Osteocyte (in vitro differentiated cells): ENCODE measurements at regions not wholly inside any gene's neighbourhood (a gene's known extent, or its start where the extent isn't known, plus 50 kb on each side); places are given as distances from the start of the nearest gene placed in this dataset.
"Not testable (repeated sequence)": the region's sequence is repeated elsewhere in the genome, so short reads cannot be mapped to it uniquely, and the experiment has no call there.

ENCODE experiments used
- DNase-seq: peaks from one replicate; pipeline ENCODE4 v3.0.0; 2021; ENCODE audit warnings: mixed read lengths; ENCODE audit not compliant: unreplicated experiment; ENCODE audit errors: extremely low spot score
- H3K27ac Mint-ChIP-seq: one replicate; pipeline ENCODE4 v1.8.0; 2021; ENCODE audit warnings: mild to moderate bottlenecking, mixed read lengths; ENCODE audit not compliant: unreplicated experiment
- H3K27me3 Mint-ChIP-seq: one replicate; pipeline ENCODE4 v1.8.0; 2021; ENCODE audit warnings: mixed read lengths; ENCODE audit not compliant: unreplicated experiment
- H3K36me3 Mint-ChIP-seq: one replicate; pipeline ENCODE4 v1.8.0; 2021; ENCODE audit warnings: mixed read lengths; ENCODE audit not compliant: unreplicated experiment
- H3K4me1 Mint-ChIP-seq: one replicate; pipeline ENCODE4 v1.8.0; 2021; ENCODE audit warnings: mixed read lengths; ENCODE audit not compliant: unreplicated experiment
- H3K4me3 Mint-ChIP-seq: one replicate; pipeline ENCODE4 v1.8.0; 2021; ENCODE audit warnings: mild to moderate bottlenecking, moderate library complexity, mixed read lengths; ENCODE audit not compliant: unreplicated experiment
- H3K9me3 Mint-ChIP-seq: one replicate; pipeline ENCODE4 v1.8.0; 2021; ENCODE audit warnings: mixed read lengths; ENCODE audit not compliant: unreplicated experiment
- TF ChIP-seq, protein P1 (sequence below): fragments of 200-600 bp; sonication (generic); IDR thresholded peaks from 2 replicates; pipeline ENCODE4 v1.5.0; 2021; ENCODE audit warnings: antibody characterized with exemption, mild to moderate bottlenecking, moderate library complexity

- Mint-ChIP-seq H3K4me1 (no peaks in the 10 kb centered on the region), H3K36me3 (no peaks in the 10 kb centered on the region), H3K9me3 (no peaks in the 10 kb centered on the region), H3K27ac (no peak overlapping the region), H3K27me3 (no peaks in the 10 kb centered on the region), H3K4me3 (no peak overlapping the region)
- no peak for DNase-seq
- TF ChIP-seq, protein P1, sequence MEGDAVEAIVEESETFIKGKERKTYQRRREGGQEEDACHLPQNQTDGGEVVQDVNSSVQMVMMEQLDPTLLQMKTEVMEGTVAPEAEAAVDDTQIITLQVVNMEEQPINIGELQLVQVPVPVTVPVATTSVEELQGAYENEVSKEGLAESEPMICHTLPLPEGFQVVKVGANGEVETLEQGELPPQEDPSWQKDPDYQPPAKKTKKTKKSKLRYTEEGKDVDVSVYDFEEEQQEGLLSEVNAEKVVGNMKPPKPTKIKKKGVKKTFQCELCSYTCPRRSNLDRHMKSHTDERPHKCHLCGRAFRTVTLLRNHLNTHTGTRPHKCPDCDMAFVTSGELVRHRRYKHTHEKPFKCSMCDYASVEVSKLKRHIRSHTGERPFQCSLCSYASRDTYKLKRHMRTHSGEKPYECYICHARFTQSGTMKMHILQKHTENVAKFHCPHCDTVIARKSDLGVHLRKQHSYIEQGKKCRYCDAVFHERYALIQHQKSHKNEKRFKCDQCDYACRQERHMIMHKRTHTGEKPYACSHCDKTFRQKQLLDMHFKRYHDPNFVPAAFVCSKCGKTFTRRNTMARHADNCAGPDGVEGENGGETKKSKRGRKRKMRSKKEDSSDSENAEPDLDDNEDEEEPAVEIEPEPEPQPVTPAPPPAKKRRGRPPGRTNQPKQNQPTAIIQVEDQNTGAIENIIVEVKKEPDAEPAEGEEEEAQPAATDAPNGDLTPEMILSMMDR: no peak
Measured at GRCh38 chr7:156039971-156040677, 227.9 kb upstream of the SHH start.

GRCh38 chr7:156039194-156039593 lies 226.9 kb upstream of the SHH start:
- no peak for DNase-seq
- Mint-ChIP-seq H3K27me3 (no peaks in the 10 kb centered on the region), H3K27ac (no peak overlapping the region), H3K9me3 (no peaks in the 10 kb centered on the region), H3K4me1 (no peaks in the 10 kb centered on the region), H3K4me3 (no peak overlapping the region), H3K36me3 (no peaks in the 10 kb centered on the region)
- TF ChIP-seq, protein P1: no peak

- DNase-seq: no peak
- Mint-ChIP-seq H3K36me3 (no peaks in the 10 kb centered on the region), H3K27me3 (no peaks in the 10 kb centered on the region), H3K4me3 (no peak overlapping the region), H3K4me1 (no peaks in the 10 kb centered on the region), H3K9me3 (peaks cover 3% of the 10 kb centered on the region), H3K27ac (no peak overlapping the region)
- TF ChIP-seq, protein P1: no peak
Measured at GRCh38 chr7:156038345-156038744, 226.1 kb upstream of the SHH start.

DNA sequence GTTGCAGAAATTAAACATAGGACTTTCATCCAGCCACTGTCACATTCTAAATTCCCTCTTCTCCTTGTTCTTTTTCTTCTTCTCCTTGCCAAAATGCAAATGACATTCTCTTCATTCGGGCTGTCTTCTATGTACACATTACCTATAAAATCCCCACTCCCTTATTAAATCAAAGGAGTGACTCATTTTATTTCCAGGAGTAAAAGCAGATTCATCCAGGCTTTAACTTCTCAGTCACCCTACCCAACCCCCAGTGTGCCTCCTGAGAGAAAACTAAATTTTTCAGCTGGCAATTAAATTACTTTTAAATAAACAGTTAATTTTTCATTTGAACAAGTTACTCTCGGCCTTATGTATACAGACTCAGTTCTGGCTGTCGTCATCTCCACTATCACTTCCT lies 223.9 kb upstream of the SHH start:
- no peaks in the 10 kb centered on the region for H3K27me3 Mint-ChIP-seq
- H3K36me3 Mint-ChIP-seq: no peaks in the 10 kb centered on the region
- H3K9me3 Mint-ChIP-seq: peaks cover 20% of the 10 kb centered on the region
- TF ChIP-seq, protein P1: no peak
- no peak for DNase-seq
- no peaks in the 10 kb centered on the region for H3K4me1 Mint-ChIP-seq
- no peak overlapping the region for H3K27ac Mint-ChIP-seq
- no peak overlapping the region for H3K4me3 Mint-ChIP-seq

DNA sequence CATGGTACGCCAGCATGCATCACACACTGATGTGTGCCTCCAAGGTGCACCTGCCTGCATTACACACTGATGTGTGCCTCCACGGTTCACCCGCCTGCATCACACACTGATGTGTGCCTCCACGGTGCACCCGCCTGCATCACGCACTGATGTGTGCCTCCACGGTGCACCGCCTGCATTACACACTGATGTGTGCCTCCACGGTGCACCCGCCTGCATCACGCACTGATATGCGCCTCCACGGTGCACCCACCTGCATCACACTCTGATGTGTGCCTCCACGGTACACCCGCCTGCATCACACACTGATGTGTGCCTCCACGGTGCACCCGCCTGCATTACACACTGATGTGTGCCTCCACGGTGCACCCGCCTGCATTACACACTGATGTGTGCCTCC lies 223.1 kb upstream of the SHH start:
- not testable (repeated sequence) for H3K4me1 Mint-ChIP-seq, H3K27me3 Mint-ChIP-seq, DNase-seq, H3K27ac Mint-ChIP-seq, H3K4me3 Mint-ChIP-seq, H3K36me3 Mint-ChIP-seq
- peaks cover 20% of the 10 kb centered on the region for H3K9me3 Mint-ChIP-seq
